Activated naive CD4-positive, alpha-beta T cell treated with anti-CD3 and anti-CD28 coated beads, Interleukin-2, amount 50 U/mL, for 24 hours (primary cell): ENCODE measurements at regions not wholly inside any gene's neighbourhood (a gene's known extent, or its start where the extent isn't known, plus 50 kb on each side); places are given as distances from the start of the nearest gene placed in this dataset.

Experiments
- H3K27ac Mint-ChIP-seq: one replicate; pipeline ENCODE4 v1.8.0; 2021; ENCODE audit warnings: mild to moderate bottlenecking, mixed read lengths
- H3K27me3 Mint-ChIP-seq: one replicate; pipeline ENCODE4 v1.8.0; 2021; ENCODE audit warnings: mixed read lengths
- H3K36me3 Mint-ChIP-seq: one replicate; pipeline ENCODE4 v1.8.0; 2021; ENCODE audit warnings: mixed read lengths
- H3K4me1 Mint-ChIP-seq: one replicate; pipeline ENCODE4 v1.8.0; 2021; ENCODE audit warnings: mixed read lengths
- H3K4me3 Mint-ChIP-seq: one replicate; pipeline ENCODE4 v1.8.0; 2021; ENCODE audit warnings: mild to moderate bottlenecking, mixed read lengths
- H3K9me3 Mint-ChIP-seq: one replicate; pipeline ENCODE4 v1.8.0; 2021; ENCODE audit warnings: mixed read lengths

GRCh38 chr22:49368976-49369725, 458.5 kb downstream of the BRD1 start:
- Mint-ChIP-seq H3K36me3 (no peaks in the 10 kb centered on the region), H3K4me1 (no peaks in the 10 kb centered on the region), H3K4me3 (no peak overlapping the region), H3K27me3 (peaks cover 4% of the 10 kb centered on the region), H3K27ac (no peak overlapping the region), H3K9me3 (no peaks in the 10 kb centered on the region)

- H3K27ac Mint-ChIP-seq = no peak overlapping the region
- no peaks in the 10 kb centered on the region for H3K9me3 Mint-ChIP-seq
- no peaks in the 10 kb centered on the region for H3K36me3 Mint-ChIP-seq
- no peaks in the 10 kb centered on the region for H3K4me1 Mint-ChIP-seq
- H3K27me3 Mint-ChIP-seq = peaks cover 4% of the 10 kb centered on the region
- H3K4me3 Mint-ChIP-seq = no peak overlapping the region
Measured at GRCh38 chr22:49368221-49368975, 459.3 kb downstream of the BRD1 start.

GRCh38 chr22:49367041-49367697, 460.5 kb downstream of the BRD1 start:
- Mint-ChIP-seq H3K4me3 (no peak overlapping the region), H3K9me3 (no peaks in the 10 kb centered on the region), H3K36me3 (no peaks in the 10 kb centered on the region), H3K27me3 (peaks cover 3% of the 10 kb centered on the region), H3K27ac (no peak overlapping the region), H3K4me1 (no peaks in the 10 kb centered on the region)

- Mint-ChIP-seq H3K27ac (no peak overlapping the region), H3K36me3 (no peaks in the 10 kb centered on the region)
Measured at GRCh38 chr22:49366437-49366836, 461.2 kb downstream of the BRD1 start.

GRCh38 chr22:49365910-49366309, 461.8 kb downstream of the BRD1 start:
- peaks cover 3% of the 10 kb centered on the region for H3K27me3 Mint-ChIP-seq
- no peak overlapping the region for H3K27ac Mint-ChIP-seq
- H3K36me3 Mint-ChIP-seq = no peaks in the 10 kb centered on the region
- no peaks in the 10 kb centered on the region for H3K4me1 Mint-ChIP-seq
- no peaks in the 10 kb centered on the region for H3K9me3 Mint-ChIP-seq
- no peak overlapping the region for H3K4me3 Mint-ChIP-seq

More at GRCh38 chr22:49366437-49366836, 461.2 kb downstream of the BRD1 start:
- H3K4me3 Mint-ChIP-seq = no peak overlapping the region
- H3K4me1 Mint-ChIP-seq = no peaks in the 10 kb centered on the region
- peaks cover 3% of the 10 kb centered on the region for H3K27me3 Mint-ChIP-seq
- no peaks in the 10 kb centered on the region for H3K9me3 Mint-ChIP-seq

GRCh38 chr22:49365191-49365837, 462.4 kb downstream of the BRD1 start:
- Mint-ChIP-seq H3K36me3 (no peaks in the 10 kb centered on the region), H3K4me3 (no peak overlapping the region), H3K4me1 (no peaks in the 10 kb centered on the region), H3K9me3 (no peaks in the 10 kb centered on the region), H3K27me3 (peaks cover 3% of the 10 kb centered on the region), H3K27ac (no peak overlapping the region)

- no peaks in the 10 kb centered on the region for H3K9me3 Mint-ChIP-seq
- H3K4me1 Mint-ChIP-seq = no peaks in the 10 kb centered on the region
- H3K4me3 Mint-ChIP-seq = no peak overlapping the region
- H3K27ac Mint-ChIP-seq = no peak overlapping the region
- no peaks in the 10 kb centered on the region for H3K36me3 Mint-ChIP-seq
- peaks cover 3% of the 10 kb centered on the region for H3K27me3 Mint-ChIP-seq
Measured at GRCh38 chr22:49364398-49364797, 463.3 kb downstream of the BRD1 start.

- H3K9me3 Mint-ChIP-seq = no peaks in the 10 kb centered on the region
- no peaks in the 10 kb centered on the region for H3K4me1 Mint-ChIP-seq
- peaks cover 3% of the 10 kb centered on the region for H3K27me3 Mint-ChIP-seq
- H3K36me3 Mint-ChIP-seq = no peaks in the 10 kb centered on the region
- H3K4me3 Mint-ChIP-seq = no peak overlapping the region
- H3K27ac Mint-ChIP-seq = no peak overlapping the region
Measured at GRCh38 chr22:49363526-49364230, 464.0 kb downstream of the BRD1 start.

GRCh38 chr22:49362211-49362839, 465.3 kb downstream of the BRD1 start:
- Mint-ChIP-seq H3K4me3 (no peak overlapping the region), H3K9me3 (no peaks in the 10 kb centered on the region), H3K27ac (no peak overlapping the region)

GRCh38 chr22:49361164-49361563, 466.5 kb downstream of the BRD1 start:
- Mint-ChIP-seq H3K36me3 (no peaks in the 10 kb centered on the region), H3K27ac (no peak overlapping the region), H3K4me1 (no peaks in the 10 kb centered on the region), H3K27me3 (peaks cover 6% of the 10 kb centered on the region), H3K4me3 (no peak overlapping the region), H3K9me3 (no peaks in the 10 kb centered on the region)

More at GRCh38 chr22:49362211-49362839, 465.3 kb downstream of the BRD1 start:
- no peaks in the 10 kb centered on the region for H3K4me1 Mint-ChIP-seq
- H3K27me3 Mint-ChIP-seq = peaks cover 5% of the 10 kb centered on the region
- no peaks in the 10 kb centered on the region for H3K36me3 Mint-ChIP-seq

- H3K4me3 Mint-ChIP-seq = no peak overlapping the region
- H3K27ac Mint-ChIP-seq = no peak overlapping the region
- H3K36me3 Mint-ChIP-seq = no peaks in the 10 kb centered on the region
- H3K4me1 Mint-ChIP-seq = no peaks in the 10 kb centered on the region
- peaks cover 9% of the 10 kb centered on the region for H3K27me3 Mint-ChIP-seq
- no peaks in the 10 kb centered on the region for H3K9me3 Mint-ChIP-seq
Measured at GRCh38 chr22:49360746-49361145, 466.9 kb downstream of the BRD1 start.

- Mint-ChIP-seq H3K36me3 (no peaks in the 10 kb centered on the region), H3K4me1 (no peaks in the 10 kb centered on the region), H3K27ac (no peak overlapping the region)
Measured at GRCh38 chr22:49359076-49359475, 468.6 kb downstream of the BRD1 start.

GRCh38 chr22:49357661-49358440, 469.8 kb downstream of the BRD1 start:
- H3K4me1 Mint-ChIP-seq = no peaks in the 10 kb centered on the region
- no peak overlapping the region for H3K27ac Mint-ChIP-seq
- no peak overlapping the region for H3K4me3 Mint-ChIP-seq
- no peaks in the 10 kb centered on the region for H3K9me3 Mint-ChIP-seq
- H3K27me3 Mint-ChIP-seq = peaks cover 18% of the 10 kb centered on the region
- H3K36me3 Mint-ChIP-seq = no peaks in the 10 kb centered on the region

More at GRCh38 chr22:49359076-49359475, 468.6 kb downstream of the BRD1 start:
- Mint-ChIP-seq H3K4me3 (no peak overlapping the region), H3K27me3 (peaks cover 13% of the 10 kb centered on the region), H3K9me3 (no peaks in the 10 kb centered on the region)

GRCh38 chr22:49356428-49356827, 471.2 kb downstream of the BRD1 start:
- no peaks in the 10 kb centered on the region for H3K36me3 Mint-ChIP-seq
- no peak overlapping the region for H3K4me3 Mint-ChIP-seq
- no peaks in the 10 kb centered on the region for H3K9me3 Mint-ChIP-seq
- H3K27me3 Mint-ChIP-seq = peaks cover 24% of the 10 kb centered on the region
- no peak overlapping the region for H3K27ac Mint-ChIP-seq
- H3K4me1 Mint-ChIP-seq = no peaks in the 10 kb centered on the region
